Duodenal mucosa (tissue), 2 donors: ENCODE measurements at regions not wholly inside any gene's neighbourhood (a gene's known extent, or its start where the extent isn't known, plus 50 kb on each side); places are given as distances from the start of the nearest gene placed in this dataset.
"Not testable (repeated sequence)": the region's sequence is repeated elsewhere in the genome, so short reads cannot be mapped to it uniquely, and the experiment has no call there.

Experiments
- H3K27ac ChIP-seq: one replicate; pipeline ENCODE4 v1.7.0; 2013; ENCODE audit warnings: low read depth, low read length
- H3K27me3 ChIP-seq, 2 donors: one replicate each; pipeline ENCODE4 v1.7.0; 2013; ENCODE audit warnings: low read length in 2 of 2, control low read depth in 1 of 2; ENCODE audit not compliant: insufficient read depth in 2 of 2, control insufficient read depth in 1 of 2
- H3K36me3 ChIP-seq, 2 donors: one replicate each; pipeline ENCODE4 v1.7.0; 2013; ENCODE audit warnings: low read length in 2 of 2, control low read depth in 1 of 2; ENCODE audit not compliant: insufficient read depth in 2 of 2, control insufficient read depth in 1 of 2
- H3K4me1 ChIP-seq, 2 donors: one replicate each; pipeline ENCODE4 v1.7.0; 2013; ENCODE audit warnings: low read length in 2 of 2, control low read depth in 1 of 2; ENCODE audit not compliant: insufficient read depth in 2 of 2, control insufficient read depth in 1 of 2
- H3K4me3 ChIP-seq, 2 donors: one replicate each; pipeline ENCODE4 v1.7.0; 2013; ENCODE audit warnings: low read length in 2 of 2, low read depth in 1 of 2
- H3K9ac ChIP-seq, 2 donors: one replicate each; pipeline ENCODE4 v1.7.0; 2013; ENCODE audit warnings: low read length in 2 of 2, low read depth in 1 of 2
- H3K9me3 ChIP-seq, 2 donors: one replicate each; pipeline ENCODE4 v1.7.0; 2013; ENCODE audit warnings: low read length in 2 of 2, control low read depth in 1 of 2; ENCODE audit not compliant: control insufficient read depth in 1 of 2

DNA sequence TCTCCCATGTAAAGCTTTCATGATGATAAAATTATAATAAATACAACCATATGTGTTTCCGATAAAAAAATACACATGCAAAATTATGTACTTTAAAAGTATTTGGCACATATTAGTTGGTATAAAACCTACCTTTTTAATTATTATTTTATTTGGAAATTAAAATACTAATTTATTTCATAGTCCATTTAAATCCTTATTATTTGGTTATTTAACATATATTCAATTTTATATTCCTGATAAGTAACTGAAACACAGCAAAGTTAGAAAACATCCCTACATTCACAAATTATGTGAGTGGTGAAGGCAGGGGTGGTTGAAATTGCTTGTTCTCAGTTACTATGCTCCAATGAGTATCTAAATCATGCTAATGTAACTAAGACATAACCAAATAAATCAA is 920.5 kb downstream of the SLITRK1 start:
- H3K9me3 ChIP-seq = peaks cover 2 to 3% of the 10 kb centered on the region in 2 donors
- no peak overlapping the region for H3K4me3 ChIP-seq
- H3K36me3 ChIP-seq = no peaks in the 10 kb centered on the region
- no peak overlapping the region for H3K27ac ChIP-seq
- no peaks in the 10 kb centered on the region for H3K4me1 ChIP-seq
- H3K9ac ChIP-seq = no peak overlapping the region
- no peaks in the 10 kb centered on the region for H3K27me3 ChIP-seq

DNA sequence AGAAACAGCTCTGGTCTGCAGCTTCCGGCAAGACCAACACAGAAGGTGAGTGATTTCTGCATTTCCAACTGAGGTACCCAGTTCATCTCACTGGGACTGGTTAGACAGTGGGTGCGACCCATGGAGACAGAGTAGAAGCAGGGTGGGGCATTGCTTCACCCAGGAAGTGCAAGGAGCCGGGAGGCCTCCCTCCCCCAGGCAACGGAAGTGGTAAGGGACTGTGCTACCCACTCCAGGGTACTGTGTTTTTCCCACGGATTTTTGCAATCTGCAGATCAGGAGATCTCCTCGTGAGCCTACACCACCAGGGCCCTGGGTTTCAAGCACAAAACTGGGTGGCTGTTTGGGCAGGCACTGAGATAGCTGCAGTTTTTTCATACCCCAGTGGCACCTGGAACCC is 929.9 kb downstream of the SLITRK1 start:
- not testable (repeated sequence) for H3K4me1 ChIP-seq

DNA sequence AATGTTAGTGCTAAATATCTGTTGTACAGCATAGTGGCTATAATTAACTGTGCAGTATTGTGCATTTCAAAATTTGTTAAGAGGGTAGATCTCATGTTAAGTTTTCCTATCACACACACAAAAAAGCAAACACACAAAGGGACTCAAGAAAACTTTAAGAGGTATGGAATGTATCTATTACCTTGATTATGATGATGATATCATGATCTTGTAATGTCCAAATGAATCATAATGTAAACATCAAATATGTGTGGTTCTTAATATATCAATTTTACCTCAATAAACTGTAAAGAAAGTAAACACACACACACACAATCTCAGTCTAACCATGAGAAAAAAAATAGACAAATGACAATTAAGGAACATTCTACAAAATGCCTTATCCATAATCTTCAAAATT is 934.6 kb downstream of the SLITRK1 start:
- H3K4me3 ChIP-seq = no peak overlapping the region
- no peaks in the 10 kb centered on the region for H3K27me3 ChIP-seq
- H3K9ac ChIP-seq = no peak overlapping the region
- H3K4me1 ChIP-seq = no peaks in the 10 kb centered on the region
- H3K27ac ChIP-seq = no peak overlapping the region
- H3K9me3 ChIP-seq = peaks cover under 1 to 8% of the 10 kb centered on the region in 2 donors
- no peaks in the 10 kb centered on the region for H3K36me3 ChIP-seq

More for the DNA sequence above, 929.9 kb downstream of the SLITRK1 start:
- H3K36me3 ChIP-seq, H3K9ac ChIP-seq, H3K27ac ChIP-seq, H3K27me3 ChIP-seq, H3K9me3 ChIP-seq, H3K4me3 ChIP-seq: not testable (repeated sequence)

DNA sequence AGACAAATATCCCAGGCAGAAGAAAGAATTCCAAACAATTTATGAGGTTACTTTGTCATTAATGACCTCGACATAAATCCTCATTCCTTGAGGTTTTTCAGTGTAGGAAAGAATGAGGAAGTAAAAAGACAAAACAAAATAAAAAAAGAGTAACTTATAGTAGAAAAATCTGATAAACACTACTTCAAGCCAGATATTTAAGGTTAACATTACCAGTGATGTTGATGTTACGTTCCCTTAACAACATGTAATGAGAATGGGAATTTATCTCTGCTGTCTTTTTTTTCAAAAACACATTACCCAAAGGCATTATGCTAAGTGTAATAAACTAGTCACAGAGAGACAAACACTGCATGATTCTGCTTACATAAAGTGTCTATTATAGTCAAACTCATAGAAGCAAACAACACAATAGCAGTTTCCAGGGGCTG is 935.1 kb downstream of the SLITRK1 start:
- H3K27ac ChIP-seq = no peak overlapping the region
- no peaks in the 10 kb centered on the region for H3K4me1 ChIP-seq
- no peak overlapping the region for H3K4me3 ChIP-seq
- H3K9ac ChIP-seq = no peak overlapping the region
- H3K36me3 ChIP-seq = no peaks in the 10 kb centered on the region
- peaks cover 0 to 8% of the 10 kb centered on the region in 2 donors for H3K9me3 ChIP-seq
- H3K27me3 ChIP-seq = no peaks in the 10 kb centered on the region

DNA sequence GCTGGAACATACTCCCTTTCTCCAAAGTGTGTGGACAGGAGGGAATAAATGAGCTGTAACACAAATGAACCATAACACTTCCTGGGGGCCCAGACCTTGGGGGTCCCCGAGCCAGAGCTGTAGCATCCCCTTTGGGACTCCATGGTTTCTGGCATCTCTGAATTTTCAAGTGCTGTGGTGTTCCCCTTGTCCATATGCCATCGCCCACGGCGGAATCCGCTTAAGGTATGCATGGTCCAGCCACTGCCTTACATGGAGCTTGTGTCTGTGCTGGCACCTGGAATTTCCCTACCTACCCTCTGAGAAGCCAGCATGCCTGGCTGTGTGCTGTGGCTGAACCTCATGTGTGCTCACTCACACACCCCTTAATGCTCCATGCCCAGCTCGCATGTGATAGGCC is 943.6 kb downstream of the SLITRK1 start:
- no peak overlapping the region for H3K4me3 ChIP-seq
- H3K9me3 ChIP-seq = peaks cover 5 to 12% of the 10 kb centered on the region in 2 donors
- no peaks in the 10 kb centered on the region for H3K4me1 ChIP-seq
- no peak overlapping the region for H3K9ac ChIP-seq
- H3K36me3 ChIP-seq = no peaks in the 10 kb centered on the region
- H3K27ac ChIP-seq = no peak overlapping the region
- H3K27me3 ChIP-seq = no peaks in the 10 kb centered on the region

DNA sequence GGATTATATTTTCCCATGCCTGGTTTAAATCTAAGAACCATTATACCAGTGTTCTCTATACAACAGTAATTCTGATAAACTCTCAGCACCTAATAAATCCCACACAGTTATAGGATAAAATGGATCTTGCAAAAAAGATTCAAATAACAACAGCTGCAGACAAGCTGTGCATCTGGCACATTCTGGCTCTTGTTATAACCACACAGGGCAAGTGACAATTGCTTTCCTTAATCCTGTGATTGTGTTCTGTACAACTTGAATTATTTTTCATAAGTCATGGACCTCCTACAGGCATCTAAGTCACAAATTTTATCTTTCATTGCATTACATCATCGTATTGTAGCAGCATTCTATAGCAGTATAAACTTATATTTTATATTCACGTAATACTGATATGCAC is 948.3 kb downstream of the SLITRK1 start:
- Histone ChIP-seq H3K36me3 (no peaks in the 10 kb centered on the region), H3K9me3 (peaks cover 2 to 9% of the 10 kb centered on the region in 2 donors), H3K27me3 (no peaks in the 10 kb centered on the region), H3K9ac (no peak overlapping the region), H3K4me3 (no peak overlapping the region), H3K4me1 (no peaks in the 10 kb centered on the region), H3K27ac (no peak overlapping the region)

DNA sequence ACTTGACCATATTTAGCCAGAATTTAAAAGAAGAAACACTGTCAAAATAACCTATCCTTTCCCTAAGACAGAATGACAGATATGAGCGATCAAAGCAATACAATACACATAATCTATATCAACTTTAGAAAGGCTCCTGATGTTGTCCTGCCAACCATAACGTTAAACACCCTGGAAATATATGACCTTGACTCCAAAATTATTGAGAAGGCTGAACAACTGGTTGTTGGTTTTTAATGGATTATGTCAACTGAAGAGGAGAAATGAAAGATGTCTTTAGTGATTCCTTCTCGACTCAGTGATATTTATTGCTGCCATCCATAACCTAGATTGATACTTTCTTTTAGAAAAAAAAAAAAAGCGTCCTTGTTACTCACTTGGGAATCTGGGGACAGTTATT is 957.2 kb downstream of the SLITRK1 start:
- Histone ChIP-seq H3K27me3 (no peaks in the 10 kb centered on the region), H3K9ac (no peak overlapping the region), H3K36me3 (no peaks in the 10 kb centered on the region), H3K4me1 (no peaks in the 10 kb centered on the region), H3K9me3 (peaks cover 1 to 10% of the 10 kb centered on the region in 2 donors), H3K27ac (no peak overlapping the region), H3K4me3 (no peak overlapping the region)

DNA sequence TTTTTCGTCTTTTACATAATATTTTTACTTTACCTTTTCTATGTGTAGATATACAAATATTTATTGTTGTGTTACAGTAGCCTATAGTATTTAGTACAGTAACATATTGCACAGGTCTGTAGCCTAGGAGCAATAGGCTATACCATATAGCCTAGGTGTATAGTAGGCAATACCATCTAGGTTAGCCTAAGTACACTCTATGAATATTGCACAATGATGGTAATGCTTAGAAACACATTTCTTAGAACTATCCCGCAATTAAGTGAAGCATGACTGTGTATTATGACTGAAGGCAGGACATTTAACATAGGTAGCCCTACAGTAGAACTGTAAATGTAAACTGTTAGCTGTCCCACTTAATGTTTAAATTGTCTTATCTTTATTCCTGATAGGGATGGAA is 964.3 kb downstream of the SLITRK1 start:
- no peak overlapping the region for H3K27ac ChIP-seq
- H3K9ac ChIP-seq = no peak overlapping the region
- no peaks in the 10 kb centered on the region for H3K4me1 ChIP-seq
- H3K9me3 ChIP-seq = peaks cover 6 to 13% of the 10 kb centered on the region in 2 donors
- no peaks in the 10 kb centered on the region for H3K27me3 ChIP-seq
- no peaks in the 10 kb centered on the region for H3K36me3 ChIP-seq
- no peak overlapping the region for H3K4me3 ChIP-seq

DNA sequence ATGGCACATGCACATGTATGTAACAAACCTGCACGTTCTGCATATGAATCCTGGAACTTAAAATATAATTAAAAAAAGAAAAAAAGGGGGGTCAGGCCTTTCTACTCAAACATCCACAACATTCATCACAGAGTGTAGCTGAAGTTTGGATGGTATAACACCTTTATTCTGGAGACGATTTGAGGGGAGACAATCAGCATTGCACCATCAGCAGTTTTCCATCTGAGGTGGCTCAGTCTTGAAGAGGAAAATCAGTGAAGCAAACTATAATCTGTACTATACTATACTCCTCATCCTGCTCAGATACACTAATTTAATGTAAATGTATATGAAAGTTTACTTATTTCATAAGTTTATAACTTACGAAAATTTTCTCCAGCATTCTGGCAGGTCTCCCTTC is 969.7 kb downstream of the SLITRK1 start:
- Histone ChIP-seq H3K4me1 (no peaks in the 10 kb centered on the region), H3K9me3 (peaks cover 0 to 5% of the 10 kb centered on the region in 2 donors), H3K4me3 (no peak overlapping the region), H3K27ac (no peak overlapping the region), H3K36me3 (no peaks in the 10 kb centered on the region), H3K9ac (no peak overlapping the region), H3K27me3 (no peaks in the 10 kb centered on the region)

DNA sequence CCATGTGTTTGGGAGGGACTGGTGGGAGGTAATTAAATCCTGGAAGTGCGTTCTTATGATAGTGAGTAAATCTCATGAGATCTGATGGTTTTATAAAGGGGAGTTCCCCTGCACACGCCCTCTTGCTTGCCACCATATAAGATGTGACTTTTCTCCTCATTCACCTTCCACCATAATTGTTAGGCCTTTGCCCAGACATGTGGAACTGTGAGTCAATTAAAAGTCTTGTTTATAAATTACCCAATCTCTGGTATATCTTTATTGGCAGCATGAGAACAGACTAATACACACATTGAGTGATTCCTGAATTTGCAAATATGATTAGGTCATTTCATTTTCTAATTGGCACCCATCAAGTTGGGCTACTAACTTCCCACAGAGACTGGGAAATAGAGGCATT is 977.2 kb downstream of the SLITRK1 start:
- H3K27me3 ChIP-seq = no peaks in the 10 kb centered on the region

DNA sequence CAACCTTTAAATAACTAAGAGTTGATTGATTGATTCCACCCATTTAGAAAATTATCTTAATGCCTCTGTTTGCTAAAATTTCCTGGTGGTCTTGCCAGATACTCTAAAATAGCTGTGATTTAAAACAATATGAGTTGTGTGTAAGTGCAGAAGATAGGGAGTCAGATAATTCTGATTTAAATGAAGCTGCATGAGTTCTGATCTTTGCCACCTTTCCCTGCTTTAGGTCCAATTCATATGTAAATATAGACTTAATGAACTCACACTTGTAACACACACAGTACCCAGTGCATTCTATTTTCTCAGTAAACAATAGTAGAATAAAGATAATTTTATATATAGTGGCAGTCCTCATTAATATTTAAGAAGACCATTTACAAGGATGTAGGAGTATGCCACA is 981.8 kb downstream of the SLITRK1 start:
- no peaks in the 10 kb centered on the region for H3K27me3 ChIP-seq
- H3K4me1 ChIP-seq = no peaks in the 10 kb centered on the region
- no peaks in the 10 kb centered on the region for H3K36me3 ChIP-seq
- H3K27ac ChIP-seq = no peak overlapping the region
- no peak overlapping the region for H3K9ac ChIP-seq
- no peak overlapping the region for H3K4me3 ChIP-seq
- peaks cover 0 to 14% of the 10 kb centered on the region in 2 donors for H3K9me3 ChIP-seq

More for the DNA sequence above, 977.2 kb downstream of the SLITRK1 start:
- H3K4me3 ChIP-seq = no peak overlapping the region
- H3K4me1 ChIP-seq = no peaks in the 10 kb centered on the region
- no peaks in the 10 kb centered on the region for H3K36me3 ChIP-seq
- no peak overlapping the region for H3K9ac ChIP-seq
- no peak overlapping the region for H3K27ac ChIP-seq
- peaks cover 0 to 8% of the 10 kb centered on the region in 2 donors for H3K9me3 ChIP-seq
